Endothelial cell (in vitro differentiated cells): ENCODE measurements at regions not wholly inside any gene's neighbourhood (a gene's known extent, or its start where the extent isn't known, plus 50 kb on each side); places are given as distances from the start of the nearest gene placed in this dataset.

ENCODE experiments used
- DNase-seq: peaks from one replicate; pipeline ENCODE4 v3.0.0; 2021; ENCODE audit warnings: low spot score
- H3K27ac Mint-ChIP-seq: one replicate; pipeline ENCODE4 v1.8.0; 2021; ENCODE audit warnings: mixed read lengths, inconsistent platforms; ENCODE audit not compliant: unreplicated experiment
- H3K27me3 Mint-ChIP-seq: one replicate; pipeline ENCODE4 v1.8.0; 2021; ENCODE audit warnings: mild to moderate bottlenecking, moderate library complexity, mixed read lengths, inconsistent platforms; ENCODE audit not compliant: unreplicated experiment
- H3K36me3 Mint-ChIP-seq: one replicate; pipeline ENCODE4 v1.8.0; 2021; ENCODE audit warnings: mild to moderate bottlenecking, low read depth, mixed read lengths, inconsistent platforms; ENCODE audit not compliant: unreplicated experiment
- H3K4me1 Mint-ChIP-seq: one replicate; pipeline ENCODE4 v1.8.0; 2021; ENCODE audit warnings: mild to moderate bottlenecking, mixed read lengths, inconsistent platforms; ENCODE audit not compliant: unreplicated experiment
- H3K4me3 Mint-ChIP-seq: one replicate; pipeline ENCODE4 v1.8.0; 2021; ENCODE audit warnings: mild to moderate bottlenecking, mixed read lengths, inconsistent platforms; ENCODE audit not compliant: unreplicated experiment
- H3K9me3 Mint-ChIP-seq: one replicate; pipeline ENCODE4 v1.8.0; 2021; ENCODE audit warnings: mixed read lengths, inconsistent platforms; ENCODE audit not compliant: unreplicated experiment
- CTCF ChIP-seq: fragments of 200-600 bp; sonication (generic); IDR thresholded peaks from one replicate; pipeline ENCODE4 v1.5.0; 2021; ENCODE audit warnings: antibody characterized with exemption; ENCODE audit not compliant: unreplicated experiment

GRCh38 chr1:232211149-232211548, 418.8 kb downstream of the SIPA1L2 start:
- TF ChIP-seq CTCF = peak; percentile 71
- no peak overlapping the region for H3K4me3 Mint-ChIP-seq
- H3K27me3 Mint-ChIP-seq = no peaks in the 10 kb centered on the region
- no peak overlapping the region for H3K27ac Mint-ChIP-seq
- peaks cover 3% of the 10 kb centered on the region for H3K4me1 Mint-ChIP-seq
- no peaks in the 10 kb centered on the region for H3K9me3 Mint-ChIP-seq
- H3K36me3 Mint-ChIP-seq = no peaks in the 10 kb centered on the region
- DNase-seq = peak; percentile 13

GRCh38 chr1:232209357-232209756, 420.6 kb downstream of the SIPA1L2 start:
- no peak for TF ChIP-seq CTCF
- H3K27ac Mint-ChIP-seq = no peak overlapping the region
- no peak for DNase-seq
- peaks cover 3% of the 10 kb centered on the region for H3K4me1 Mint-ChIP-seq
- H3K36me3 Mint-ChIP-seq = no peaks in the 10 kb centered on the region
- H3K4me3 Mint-ChIP-seq = no peak overlapping the region
- H3K27me3 Mint-ChIP-seq = peaks cover under 1% of the 10 kb centered on the region
- no peaks in the 10 kb centered on the region for H3K9me3 Mint-ChIP-seq

GRCh38 chr1:232207073-232207866, 422.7 kb downstream of the SIPA1L2 start:
- Mint-ChIP-seq H3K36me3 (no peaks in the 10 kb centered on the region), H3K27me3 (peaks cover 2% of the 10 kb centered on the region), H3K4me3 (no peak overlapping the region), H3K9me3 (no peaks in the 10 kb centered on the region), H3K27ac (no peak overlapping the region), H3K4me1 (peaks cover 3% of the 10 kb centered on the region)
- no peak for TF ChIP-seq CTCF
- DNase-seq = no peak

GRCh38 chr1:232204269-232204668, 425.7 kb downstream of the SIPA1L2 start:
- no peak overlapping the region for H3K27ac Mint-ChIP-seq
- no peak for DNase-seq
- H3K4me3 Mint-ChIP-seq = no peak overlapping the region
- H3K9me3 Mint-ChIP-seq = no peaks in the 10 kb centered on the region
- peaks cover 2% of the 10 kb centered on the region for H3K27me3 Mint-ChIP-seq
- H3K36me3 Mint-ChIP-seq = peaks cover 4% of the 10 kb centered on the region
- TF ChIP-seq CTCF = no peak
- H3K4me1 Mint-ChIP-seq = peaks cover 3% of the 10 kb centered on the region

- Mint-ChIP-seq H3K27me3 (peaks cover 4% of the 10 kb centered on the region), H3K27ac (no peak overlapping the region), H3K9me3 (no peaks in the 10 kb centered on the region), H3K4me1 (peaks cover 3% of the 10 kb centered on the region), H3K36me3 (peaks cover 4% of the 10 kb centered on the region), H3K4me3 (no peak overlapping the region)
- no peak for DNase-seq
- TF ChIP-seq CTCF = no peak
These were observed 428.9 kb downstream of the SIPA1L2 start for GRCh38 chr1:232201024-232201423.
